Liver (tissue), 8 donors: ENCODE measurements at regions not wholly inside any gene's neighbourhood (a gene's known extent, or its start where the extent isn't known, plus 50 kb on each side); places are given as distances from the start of the nearest gene placed in this dataset.

Experiments
- DNase-seq: peaks from one replicate; pipeline ENCODE4 v3.0.0-alpha.2; 2017; ENCODE audit warnings: low spot score
- H3K27ac ChIP-seq, 2 donors: one replicate each; pipeline ENCODE4 v1.7.0; 2013; ENCODE audit warnings: inconsistent platforms in 2 of 2, low read length in 2 of 2, control low read depth in 1 of 2, low read depth in 1 of 2, mild to moderate bottlenecking in 1 of 2
- H3K27me3 ChIP-seq, 4 donors: one replicate each; pipeline versions ENCODE4 v1.6.1 to v1.7.0; 2013; ENCODE audit warnings: low read length in 3 of 4, inconsistent platforms in 1 of 4, mild to moderate bottlenecking in 1 of 4, moderate library complexity in 1 of 4; ENCODE audit not compliant: control insufficient read depth in 4 of 4, insufficient read depth in 4 of 4
- H3K36me3 ChIP-seq, 4 donors: one replicate each; pipeline versions ENCODE4 v1.6.1 to v1.7.0; 2013; ENCODE audit warnings: low read length in 3 of 4, mild to moderate bottlenecking in 3 of 4, low read depth in 1 of 4, moderate library complexity in 1 of 4; ENCODE audit not compliant: control insufficient read depth in 4 of 4, insufficient read depth in 3 of 4
- H3K4me1 ChIP-seq, 4 donors: one replicate each; pipeline versions ENCODE4 v1.6.1 to v1.7.0; 2013; ENCODE audit warnings: low read length in 3 of 4, mild to moderate bottlenecking in 3 of 4, moderate library complexity in 1 of 4; ENCODE audit not compliant: control insufficient read depth in 4 of 4, insufficient read depth in 4 of 4
- H3K4me3 ChIP-seq, 3 donors: one replicate each; pipeline versions ENCODE4 v1.6.1 to v1.7.0; 2013; ENCODE audit warnings: low read length in 3 of 3, control low read depth in 1 of 3, low read depth in 1 of 3, mild to moderate bottlenecking in 1 of 3
- H3K9ac ChIP-seq, 2 donors: one replicate each; pipeline ENCODE4 v1.7.0; 2013; ENCODE audit warnings: low read length in 2 of 2, mild to moderate bottlenecking in 2 of 2, moderate library complexity in 2 of 2, control low read depth in 1 of 2, low read depth in 1 of 2
- H3K9me3 ChIP-seq, 4 donors: one replicate each; pipeline versions ENCODE4 v1.6.1 to v1.7.0; 2013; ENCODE audit warnings: low read length in 3 of 4; ENCODE audit not compliant: control insufficient read depth in 4 of 4
- EGR1 ChIP-seq, 2 donors: IDR thresholded peaks; 2 replicates each; pipeline ENCODE4 v1.6.1; 2016 to 2018; ENCODE audit warnings: antibody characterized with exemption in 2 of 2, low read depth in 2 of 2
- FOXA1 ChIP-seq: IDR thresholded peaks from 2 replicates; pipeline ENCODE4 v1.6.1; 2016; ENCODE audit warnings: antibody characterized with exemption
- FOXA2 ChIP-seq: IDR thresholded peaks from 2 replicates; pipeline ENCODE4 v1.6.1; 2016; ENCODE audit warnings: antibody characterized with exemption
- GABPA ChIP-seq, 2 donors: IDR thresholded peaks in 1 of 2; conservative IDR thresholded peaks in 1 of 2; 2 replicates each; pipeline ENCODE4 v1.6.1; 2016; ENCODE audit warnings: antibody characterized with exemption in 2 of 2, mild to moderate bottlenecking in 1 of 2, moderate library complexity in 1 of 2
- HNF4A ChIP-seq, 2 donors: conservative IDR thresholded peaks; 2 replicates each; pipeline ENCODE4 v1.6.1; 2016; ENCODE audit warnings: antibody characterized with exemption in 2 of 2, mild to moderate bottlenecking in 2 of 2
- HNF4G ChIP-seq: IDR thresholded peaks from 2 replicates; pipeline ENCODE4 v1.6.1; 2016; ENCODE audit warnings: antibody characterized with exemption
- JUND ChIP-seq, 2 donors: IDR thresholded peaks; 2 replicates each; pipeline ENCODE4 v1.6.1; 2016; ENCODE audit warnings: antibody characterized with exemption in 2 of 2
- NR2F2 ChIP-seq: IDR thresholded peaks from 2 replicates; pipeline ENCODE4 v1.6.1; 2016; ENCODE audit warnings: antibody characterized with exemption
- RAD21 ChIP-seq, 2 donors: IDR thresholded peaks; 2 replicates each; pipeline ENCODE4 v1.6.1; 2016; ENCODE audit warnings: antibody characterized with exemption in 2 of 2, mild to moderate bottlenecking in 2 of 2
- RXRA ChIP-seq, 2 donors: IDR thresholded peaks; 2 replicates each; pipeline ENCODE4 v1.6.1; 2017 to 2018; ENCODE audit warnings: antibody characterized with exemption in 2 of 2, mild to moderate bottlenecking in 1 of 2
- SP1 ChIP-seq: IDR thresholded peaks from 2 replicates; pipeline ENCODE4 v1.6.1; 2018; ENCODE audit warnings: antibody characterized with exemption, mild to moderate bottlenecking
- TAF1 ChIP-seq: conservative IDR thresholded peaks from 2 replicates; pipeline ENCODE4 v1.6.1; 2016; ENCODE audit warnings: antibody characterized with exemption, mild to moderate bottlenecking
- YY1 ChIP-seq: IDR thresholded peaks from 2 replicates; pipeline ENCODE4 v1.6.1; 2016; ENCODE audit warnings: antibody characterized with exemption, mild to moderate bottlenecking
- WGBS: extraction: QIAGEN DNeasy Blood & Tissue Kit; methylation state at CpG from one replicate; pipeline ENCODE4 v1.1.7; 2013; 5-methylcytosine and 5-hydroxymethylcytosine counted together
- TF ChIP-seq, protein P1 (sequence below): IDR thresholded peaks from 2 replicates; pipeline ENCODE4 v1.6.1; 2016; ENCODE audit warnings: antibody characterized with exemption
- TF ChIP-seq, protein P2 (sequence below): fragments of 150-350 bp; IDR thresholded peaks from 2 replicates; pipeline ENCODE4 v1.5.1; 2017; ENCODE audit warnings: improper control_type of control experiment, low read depth, low read length; ENCODE audit not compliant: missing input control
- TF ChIP-seq, protein P3 (sequence below): IDR thresholded peaks from 2 replicates; pipeline ENCODE4 v1.6.1; 2016; ENCODE audit warnings: antibody characterized with exemption, mild to moderate bottlenecking
- TF ChIP-seq, protein P4 (sequence below): IDR thresholded peaks from 2 replicates; pipeline ENCODE4 v1.6.1; 2016; ENCODE audit warnings: antibody characterized with exemption
- TF ChIP-seq, protein P5 (sequence below): IDR thresholded peaks from 2 replicates; pipeline ENCODE4 v1.6.1; 2016; ENCODE audit warnings: antibody characterized with exemption
- donor health status: healthy.
- donor health status: healthy.
- donor health status: healthy.
- donor health status: healthy.
- donor health status: healthy.

DNA sequence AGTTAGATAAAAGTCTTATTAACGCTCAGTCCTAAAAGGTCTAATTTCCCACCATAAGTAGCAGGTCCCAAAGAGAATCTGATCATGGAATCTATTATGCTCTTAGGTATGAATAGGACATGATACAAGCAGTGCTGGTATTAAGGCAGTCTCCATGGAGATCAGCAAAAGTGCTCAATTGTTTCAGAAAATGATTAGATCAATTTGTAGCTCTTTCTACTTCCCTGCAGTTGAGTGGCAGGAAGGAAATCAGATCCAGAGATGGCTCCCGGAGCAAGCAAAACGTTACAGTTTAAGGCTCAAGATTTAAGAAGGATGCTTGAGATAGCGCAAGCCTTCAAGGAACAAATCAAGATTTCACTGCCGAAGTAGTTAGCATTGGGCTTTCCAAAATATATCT, 205.7 kb downstream of the DRD1 start:
- Histone ChIP-seq H3K4me1 (no peaks in the 10 kb centered on the region), H3K27ac (no peak overlapping the region), H3K36me3 (no peaks in the 10 kb centered on the region), H3K4me3 (no peak overlapping the region), H3K27me3 (peaks cover 0 to 6% (median under 1%) of the 10 kb centered on the region in 4 donors), H3K9me3 (peaks cover 0 to 2% (median 0%) of the 10 kb centered on the region in 4 donors), H3K9ac (no peak overlapping the region)
- no peak for TF ChIP-seq TAF1
- TF ChIP-seq HNF4G = no peak
- TF ChIP-seq FOXA2 = no peak
- no peak for TF ChIP-seq RXRA (IDR thresholded peaks at IDR 0.05)
- TF ChIP-seq EGR1 (IDR thresholded peaks at IDR 0.05; ENCODE audit: low read depth in 2 of 2) = no peak
- TF ChIP-seq NR2F2 = no peak
- TF ChIP-seq, protein P1, sequence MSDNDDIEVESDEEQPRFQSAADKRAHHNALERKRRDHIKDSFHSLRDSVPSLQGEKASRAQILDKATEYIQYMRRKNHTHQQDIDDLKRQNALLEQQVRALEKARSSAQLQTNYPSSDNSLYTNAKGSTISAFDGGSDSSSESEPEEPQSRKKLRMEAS = no peak
- TF ChIP-seq, protein P2, sequence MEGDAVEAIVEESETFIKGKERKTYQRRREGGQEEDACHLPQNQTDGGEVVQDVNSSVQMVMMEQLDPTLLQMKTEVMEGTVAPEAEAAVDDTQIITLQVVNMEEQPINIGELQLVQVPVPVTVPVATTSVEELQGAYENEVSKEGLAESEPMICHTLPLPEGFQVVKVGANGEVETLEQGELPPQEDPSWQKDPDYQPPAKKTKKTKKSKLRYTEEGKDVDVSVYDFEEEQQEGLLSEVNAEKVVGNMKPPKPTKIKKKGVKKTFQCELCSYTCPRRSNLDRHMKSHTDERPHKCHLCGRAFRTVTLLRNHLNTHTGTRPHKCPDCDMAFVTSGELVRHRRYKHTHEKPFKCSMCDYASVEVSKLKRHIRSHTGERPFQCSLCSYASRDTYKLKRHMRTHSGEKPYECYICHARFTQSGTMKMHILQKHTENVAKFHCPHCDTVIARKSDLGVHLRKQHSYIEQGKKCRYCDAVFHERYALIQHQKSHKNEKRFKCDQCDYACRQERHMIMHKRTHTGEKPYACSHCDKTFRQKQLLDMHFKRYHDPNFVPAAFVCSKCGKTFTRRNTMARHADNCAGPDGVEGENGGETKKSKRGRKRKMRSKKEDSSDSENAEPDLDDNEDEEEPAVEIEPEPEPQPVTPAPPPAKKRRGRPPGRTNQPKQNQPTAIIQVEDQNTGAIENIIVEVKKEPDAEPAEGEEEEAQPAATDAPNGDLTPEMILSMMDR = no peak
- TF ChIP-seq SP1 = no peak
- TF ChIP-seq RAD21 (IDR thresholded peaks at IDR 0.05) = no peak
- TF ChIP-seq, protein P3, sequence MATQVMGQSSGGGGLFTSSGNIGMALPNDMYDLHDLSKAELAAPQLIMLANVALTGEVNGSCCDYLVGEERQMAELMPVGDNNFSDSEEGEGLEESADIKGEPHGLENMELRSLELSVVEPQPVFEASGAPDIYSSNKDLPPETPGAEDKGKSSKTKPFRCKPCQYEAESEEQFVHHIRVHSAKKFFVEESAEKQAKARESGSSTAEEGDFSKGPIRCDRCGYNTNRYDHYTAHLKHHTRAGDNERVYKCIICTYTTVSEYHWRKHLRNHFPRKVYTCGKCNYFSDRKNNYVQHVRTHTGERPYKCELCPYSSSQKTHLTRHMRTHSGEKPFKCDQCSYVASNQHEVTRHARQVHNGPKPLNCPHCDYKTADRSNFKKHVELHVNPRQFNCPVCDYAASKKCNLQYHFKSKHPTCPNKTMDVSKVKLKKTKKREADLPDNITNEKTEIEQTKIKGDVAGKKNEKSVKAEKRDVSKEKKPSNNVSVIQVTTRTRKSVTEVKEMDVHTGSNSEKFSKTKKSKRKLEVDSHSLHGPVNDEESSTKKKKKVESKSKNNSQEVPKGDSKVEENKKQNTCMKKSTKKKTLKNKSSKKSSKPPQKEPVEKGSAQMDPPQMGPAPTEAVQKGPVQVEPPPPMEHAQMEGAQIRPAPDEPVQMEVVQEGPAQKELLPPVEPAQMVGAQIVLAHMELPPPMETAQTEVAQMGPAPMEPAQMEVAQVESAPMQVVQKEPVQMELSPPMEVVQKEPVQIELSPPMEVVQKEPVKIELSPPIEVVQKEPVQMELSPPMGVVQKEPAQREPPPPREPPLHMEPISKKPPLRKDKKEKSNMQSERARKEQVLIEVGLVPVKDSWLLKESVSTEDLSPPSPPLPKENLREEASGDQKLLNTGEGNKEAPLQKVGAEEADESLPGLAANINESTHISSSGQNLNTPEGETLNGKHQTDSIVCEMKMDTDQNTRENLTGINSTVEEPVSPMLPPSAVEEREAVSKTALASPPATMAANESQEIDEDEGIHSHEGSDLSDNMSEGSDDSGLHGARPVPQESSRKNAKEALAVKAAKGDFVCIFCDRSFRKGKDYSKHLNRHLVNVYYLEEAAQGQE = no peak
- no peak for TF ChIP-seq FOXA1
- TF ChIP-seq HNF4A (conservative IDR thresholded peaks at IDR 0.05) = no peak
- TF ChIP-seq, protein P4, sequence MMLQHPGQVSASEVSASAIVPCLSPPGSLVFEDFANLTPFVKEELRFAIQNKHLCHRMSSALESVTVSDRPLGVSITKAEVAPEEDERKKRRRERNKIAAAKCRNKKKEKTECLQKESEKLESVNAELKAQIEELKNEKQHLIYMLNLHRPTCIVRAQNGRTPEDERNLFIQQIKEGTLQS = no peak
- no peak for TF ChIP-seq JUND (IDR thresholded peaks at IDR 0.05)
- TF ChIP-seq YY1 = no peak
- no peak for DNase-seq
- 66% methylated on average over 5 of the region's 5 CpGs for WGBS

DNA sequence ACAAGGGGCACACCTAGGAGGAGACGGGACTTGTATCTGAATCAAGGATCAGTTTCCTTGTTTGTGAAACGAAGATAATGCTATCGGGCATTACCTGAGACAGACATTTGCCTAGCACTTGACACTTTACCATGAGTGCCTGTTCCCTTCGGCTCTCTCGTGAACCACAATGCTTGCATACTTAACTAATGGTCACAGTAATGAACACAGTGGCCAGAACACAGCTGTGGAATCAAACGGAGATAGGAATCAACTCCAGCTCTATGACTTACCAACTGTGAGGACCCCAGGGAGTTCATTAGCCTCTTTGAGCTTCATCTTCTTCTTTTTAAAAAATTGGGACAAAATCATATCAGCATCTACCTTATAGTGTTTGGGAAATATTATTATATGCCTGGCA, 207.8 kb downstream of the DRD1 start:
- peaks cover 0 to 2% (median 0%) of the 10 kb centered on the region in 4 donors for H3K9me3 ChIP-seq
- H3K4me1 ChIP-seq = no peaks in the 10 kb centered on the region
- no peak for TF ChIP-seq YY1
- no peak for TF ChIP-seq HNF4A (conservative IDR thresholded peaks at IDR 0.05)
- TF ChIP-seq, protein P5, sequence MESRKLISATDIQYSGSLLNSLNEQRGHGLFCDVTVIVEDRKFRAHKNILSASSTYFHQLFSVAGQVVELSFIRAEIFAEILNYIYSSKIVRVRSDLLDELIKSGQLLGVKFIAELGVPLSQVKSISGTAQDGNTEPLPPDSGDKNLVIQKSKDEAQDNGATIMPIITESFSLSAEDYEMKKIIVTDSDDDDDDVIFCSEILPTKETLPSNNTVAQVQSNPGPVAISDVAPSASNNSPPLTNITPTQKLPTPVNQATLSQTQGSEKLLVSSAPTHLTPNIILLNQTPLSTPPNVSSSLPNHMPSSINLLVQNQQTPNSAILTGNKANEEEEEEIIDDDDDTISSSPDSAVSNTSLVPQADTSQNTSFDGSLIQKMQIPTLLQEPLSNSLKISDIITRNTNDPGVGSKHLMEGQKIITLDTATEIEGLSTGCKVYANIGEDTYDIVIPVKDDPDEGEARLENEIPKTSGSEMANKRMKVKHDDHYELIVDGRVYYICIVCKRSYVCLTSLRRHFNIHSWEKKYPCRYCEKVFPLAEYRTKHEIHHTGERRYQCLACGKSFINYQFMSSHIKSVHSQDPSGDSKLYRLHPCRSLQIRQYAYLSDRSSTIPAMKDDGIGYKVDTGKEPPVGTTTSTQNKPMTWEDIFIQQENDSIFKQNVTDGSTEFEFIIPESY = no peak
- no peak for TF ChIP-seq NR2F2
- TF ChIP-seq FOXA1 = no peak
- TF ChIP-seq FOXA2 = no peak
- no peak for TF ChIP-seq SP1
- TF ChIP-seq TAF1 = no peak
- no peak for TF ChIP-seq RXRA (IDR thresholded peaks at IDR 0.05)
- no peak for TF ChIP-seq JUND (IDR thresholded peaks at IDR 0.05)
- no peak for TF ChIP-seq GABPA (IDR thresholded peaks at IDR 0.05 in 1 of 2, conservative IDR thresholded peaks at IDR 0.05 in 1 of 2)
- H3K9ac ChIP-seq = no peak overlapping the region
- H3K27ac ChIP-seq = no peak overlapping the region
- peaks cover 0 to 6% (median under 1%) of the 10 kb centered on the region in 4 donors for H3K27me3 ChIP-seq
- 47% methylated on average over 6 of the region's 6 CpGs for WGBS
- no peak for DNase-seq
- H3K4me3 ChIP-seq = no peak overlapping the region
- H3K36me3 ChIP-seq = no peaks in the 10 kb centered on the region
